HFFc6 (cell line): ENCODE measurements at regions not wholly inside any gene's neighbourhood (a gene's known extent, or its start where the extent isn't known, plus 50 kb on each side); places are given as distances from the start of the nearest gene placed in this dataset.

Experiments
- DNase-seq: peaks from one replicate; pipeline ENCODE4 v3.0.0-alpha.2; 2018
- H3K27ac Mint-ChIP-seq: 2 replicates; pipeline ENCODE4 v1.8.0; 2020; ENCODE audit warnings: mild to moderate bottlenecking, mixed read lengths
- H3K27me3 Mint-ChIP-seq: 2 replicates; pipeline ENCODE4 v1.8.0; 2021; ENCODE audit warnings: mild to moderate bottlenecking, moderate library complexity, mixed read lengths; ENCODE audit not compliant: insufficient read depth
- H3K36me3 Mint-ChIP-seq: 2 replicates; pipeline ENCODE4 v1.8.0; 2021; ENCODE audit warnings: low read depth, mixed read lengths
- H3K4me1 Mint-ChIP-seq: 2 replicates; pipeline ENCODE4 v1.8.0; 2020; ENCODE audit warnings: low read depth, mixed read lengths
- H3K4me3 Mint-ChIP-seq: 2 replicates; pipeline ENCODE4 v1.8.0; 2020; ENCODE audit warnings: mild to moderate bottlenecking, moderate library complexity, mixed read lengths
- H3K9me3 Mint-ChIP-seq: 2 replicates; pipeline ENCODE4 v1.8.0; 2020; ENCODE audit warnings: mild to moderate bottlenecking, mixed read lengths
- TF ChIP-seq, protein P1 (sequence below): fragments of 200-600 bp; sonication (generic); IDR thresholded peaks from 2 replicates; pipeline ENCODE4 v1.5.0; 2021; ENCODE audit warnings: antibody characterized with exemption, mild to moderate bottlenecking

DNA sequence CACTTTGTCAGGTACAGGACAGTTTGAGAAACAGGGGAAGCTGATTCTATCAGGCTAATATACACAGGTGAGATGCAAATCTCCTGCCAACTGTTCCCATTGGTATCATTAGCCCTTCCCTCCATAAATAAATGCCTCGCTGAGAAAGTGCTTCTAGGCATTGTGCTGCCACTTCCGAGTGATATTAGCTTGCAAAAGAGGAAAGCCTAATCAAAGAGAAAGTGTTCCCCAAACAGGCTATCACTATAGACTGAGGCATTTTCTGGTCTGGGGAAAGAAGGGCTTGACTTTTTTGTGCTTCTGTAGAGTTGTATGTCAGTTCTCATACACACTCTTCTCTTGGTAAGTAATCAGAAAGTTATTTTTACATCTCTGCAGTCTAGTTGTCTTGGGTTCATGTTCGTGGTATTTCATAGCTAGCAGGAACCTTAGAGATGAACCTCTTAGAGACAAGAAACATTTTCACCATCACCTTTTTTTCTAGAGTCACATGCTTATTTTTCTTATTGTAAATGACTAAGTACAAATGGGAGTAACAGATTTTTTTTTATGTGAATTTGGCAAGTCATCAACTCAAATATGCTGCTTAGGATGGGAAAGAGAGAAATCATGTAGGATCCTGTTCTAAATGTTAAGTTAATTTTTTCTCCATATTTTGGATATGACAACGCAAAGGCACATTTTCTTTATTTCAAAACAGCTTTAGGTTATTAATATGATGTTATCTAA lies 1009.8 kb downstream of the ADGRL3 start:
- no peaks in the 10 kb centered on the region for H3K36me3 Mint-ChIP-seq
- H3K27me3 Mint-ChIP-seq: peaks cover 2% of the 10 kb centered on the region
- DNase-seq: no peak
- H3K9me3 Mint-ChIP-seq: peaks cover 43% of the 10 kb centered on the region
- TF ChIP-seq, protein P1, sequence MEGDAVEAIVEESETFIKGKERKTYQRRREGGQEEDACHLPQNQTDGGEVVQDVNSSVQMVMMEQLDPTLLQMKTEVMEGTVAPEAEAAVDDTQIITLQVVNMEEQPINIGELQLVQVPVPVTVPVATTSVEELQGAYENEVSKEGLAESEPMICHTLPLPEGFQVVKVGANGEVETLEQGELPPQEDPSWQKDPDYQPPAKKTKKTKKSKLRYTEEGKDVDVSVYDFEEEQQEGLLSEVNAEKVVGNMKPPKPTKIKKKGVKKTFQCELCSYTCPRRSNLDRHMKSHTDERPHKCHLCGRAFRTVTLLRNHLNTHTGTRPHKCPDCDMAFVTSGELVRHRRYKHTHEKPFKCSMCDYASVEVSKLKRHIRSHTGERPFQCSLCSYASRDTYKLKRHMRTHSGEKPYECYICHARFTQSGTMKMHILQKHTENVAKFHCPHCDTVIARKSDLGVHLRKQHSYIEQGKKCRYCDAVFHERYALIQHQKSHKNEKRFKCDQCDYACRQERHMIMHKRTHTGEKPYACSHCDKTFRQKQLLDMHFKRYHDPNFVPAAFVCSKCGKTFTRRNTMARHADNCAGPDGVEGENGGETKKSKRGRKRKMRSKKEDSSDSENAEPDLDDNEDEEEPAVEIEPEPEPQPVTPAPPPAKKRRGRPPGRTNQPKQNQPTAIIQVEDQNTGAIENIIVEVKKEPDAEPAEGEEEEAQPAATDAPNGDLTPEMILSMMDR: no peak
- H3K27ac Mint-ChIP-seq: no peak overlapping the region
- no peak overlapping the region for H3K4me3 Mint-ChIP-seq
- H3K4me1 Mint-ChIP-seq: no peaks in the 10 kb centered on the region

DNA sequence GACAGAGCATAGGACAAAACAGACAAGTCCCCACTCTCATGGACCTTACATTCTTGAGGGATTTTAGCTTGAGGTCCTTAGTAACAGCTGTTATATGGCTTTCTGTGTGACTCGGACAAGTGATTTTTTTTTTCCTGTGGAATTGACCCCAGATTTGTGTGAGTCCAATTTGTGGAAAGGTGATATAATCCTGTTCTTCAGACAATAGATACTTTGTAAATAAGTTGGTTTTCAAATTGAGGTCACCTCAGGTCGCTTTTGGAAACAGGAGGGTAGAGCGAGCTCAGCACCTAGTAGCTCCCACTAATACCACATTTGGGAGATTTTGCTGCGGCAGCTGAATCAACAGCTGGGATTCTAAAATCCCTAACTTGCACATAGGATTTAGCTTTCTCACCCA lies 1008.8 kb downstream of the ADGRL3 start:
- no peaks in the 10 kb centered on the region for H3K4me1 Mint-ChIP-seq
- DNase-seq: no peak
- no peak overlapping the region for H3K27ac Mint-ChIP-seq
- peaks cover 2% of the 10 kb centered on the region for H3K27me3 Mint-ChIP-seq
- TF ChIP-seq, protein P1: no peak
- no peaks in the 10 kb centered on the region for H3K36me3 Mint-ChIP-seq
- no peak overlapping the region for H3K4me3 Mint-ChIP-seq
- H3K9me3 Mint-ChIP-seq: peaks cover 45% of the 10 kb centered on the region

DNA sequence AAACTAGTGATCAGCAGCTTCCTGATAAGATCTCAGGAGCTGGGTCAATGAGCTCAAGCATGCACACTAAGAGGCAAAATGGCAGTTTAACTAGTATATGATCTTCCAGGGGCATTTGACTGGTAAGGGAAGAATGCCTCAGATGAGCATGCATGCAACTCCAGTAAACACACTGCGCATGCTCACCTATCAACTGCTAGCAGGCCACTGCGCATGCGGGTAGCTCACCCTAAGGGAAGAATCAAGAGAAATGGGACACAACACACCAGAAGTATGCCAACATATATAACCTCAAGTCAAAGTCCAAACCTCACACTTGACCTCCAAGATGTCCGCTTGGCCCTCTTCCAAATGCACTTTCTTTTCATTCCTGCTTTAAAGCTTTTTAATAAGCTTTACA lies 1004.0 kb downstream of the ADGRL3 start:
- TF ChIP-seq, protein P1: no peak
- Mint-ChIP-seq H3K27ac (no peak overlapping the region), H3K36me3 (no peaks in the 10 kb centered on the region), H3K9me3 (peaks cover 54% of the 10 kb centered on the region), H3K27me3 (peaks cover 2% of the 10 kb centered on the region), H3K4me3 (no peak overlapping the region), H3K4me1 (no peaks in the 10 kb centered on the region)
- DNase-seq: no peak

DNA sequence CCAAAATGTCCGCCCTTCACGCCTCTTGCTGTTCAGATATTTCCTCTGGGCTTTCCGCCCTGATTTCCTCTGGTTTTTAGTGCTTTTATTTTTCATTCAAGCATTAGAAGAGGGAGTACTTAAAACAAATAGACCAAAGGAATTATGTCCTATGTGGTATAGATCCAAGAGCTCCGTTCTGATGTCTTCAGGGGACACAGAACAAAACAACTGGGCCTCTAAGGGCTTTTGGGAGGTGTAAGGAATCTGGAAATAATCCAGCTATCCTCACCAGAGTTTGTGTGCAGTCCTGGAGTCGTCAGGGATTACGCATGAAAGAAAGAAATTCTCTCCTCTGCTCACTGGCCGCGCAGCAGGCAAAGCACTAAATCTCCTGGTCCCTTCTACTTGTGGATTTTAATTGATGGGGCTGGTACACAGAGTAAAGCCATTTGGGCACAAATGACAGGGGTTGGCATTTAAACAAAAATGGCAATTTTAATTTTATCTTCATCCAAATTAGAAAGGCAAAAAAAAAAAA lies 999.2 kb downstream of the ADGRL3 start:
- TF ChIP-seq, protein P1: no peak
- no peaks in the 10 kb centered on the region for H3K36me3 Mint-ChIP-seq
- no peaks in the 10 kb centered on the region for H3K4me1 Mint-ChIP-seq
- H3K9me3 Mint-ChIP-seq: peaks cover 44% of the 10 kb centered on the region
- H3K27me3 Mint-ChIP-seq: no peaks in the 10 kb centered on the region
- H3K4me3 Mint-ChIP-seq: no peak overlapping the region
- no peak overlapping the region for H3K27ac Mint-ChIP-seq
- DNase-seq: no peak

DNA sequence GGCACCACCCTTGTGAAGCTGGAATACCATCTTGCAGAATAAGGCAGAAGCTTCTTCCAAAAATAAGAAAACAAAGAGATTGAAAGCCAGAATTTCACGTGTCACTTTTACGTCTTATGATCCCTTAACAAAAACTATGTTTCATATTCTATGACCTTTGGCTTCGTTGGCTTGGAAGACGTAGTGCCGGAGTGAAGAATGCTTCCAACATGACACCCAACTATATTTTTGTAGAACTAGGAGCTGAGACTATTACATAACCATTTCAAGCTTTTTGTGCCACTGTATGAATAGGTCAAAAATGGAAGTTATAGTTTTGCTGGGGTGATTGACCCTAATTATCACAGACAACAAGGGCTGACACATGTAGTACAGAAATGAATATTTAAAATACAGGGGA lies 996.2 kb downstream of the ADGRL3 start:
- no peaks in the 10 kb centered on the region for H3K36me3 Mint-ChIP-seq
- H3K27me3 Mint-ChIP-seq: no peaks in the 10 kb centered on the region
- no peak overlapping the region for H3K4me3 Mint-ChIP-seq
- no peak for DNase-seq
- H3K27ac Mint-ChIP-seq: no peak overlapping the region
- no peaks in the 10 kb centered on the region for H3K4me1 Mint-ChIP-seq
- TF ChIP-seq, protein P1: no peak
- H3K9me3 Mint-ChIP-seq: peaks cover 25% of the 10 kb centered on the region
